ENCODE measurements at regions not wholly inside any gene's neighbourhood (a gene's known extent, or its start where the extent isn't known, plus 50 kb on each side); places are given as distances from the start of the nearest gene placed in this dataset.
"Not testable (repeated sequence)": the region's sequence is repeated elsewhere in the genome, so short reads cannot be mapped to it uniquely, and the experiment has no call there.

GRCh38 chr1:94769551-94769950 is 50.6 kb upstream of the SLC44A3 start:
- DNase-seq, result no peak

GRCh38 chr1:94768036-94768435 is 52.1 kb upstream of the SLC44A3 start:
- DNase-seq, result no peak

GRCh38 chr1:94765958-94766357 is 54.2 kb upstream of the SLC44A3 start:
- no peak for DNase-seq

DNA sequence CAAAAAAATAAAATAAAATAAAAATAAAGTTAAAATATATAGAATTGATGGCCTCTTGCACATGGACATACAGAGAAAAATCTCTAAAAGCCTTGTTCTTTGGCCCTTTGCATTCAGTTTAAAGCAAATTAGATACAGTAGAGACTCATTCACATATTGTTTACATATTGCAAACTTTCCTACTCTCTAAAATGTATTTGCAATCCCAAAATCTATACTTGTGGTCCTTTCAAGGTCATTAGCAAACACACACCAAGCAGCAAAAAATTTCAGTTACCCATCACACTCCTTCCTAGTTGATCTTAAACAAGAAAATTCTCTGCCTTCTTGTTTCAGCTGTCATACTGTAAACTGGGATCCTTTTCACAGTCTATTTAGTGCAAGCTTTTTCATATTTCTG is 61.0 kb upstream of the SLC44A3 start:
- no peak for DNase-seq

DNA sequence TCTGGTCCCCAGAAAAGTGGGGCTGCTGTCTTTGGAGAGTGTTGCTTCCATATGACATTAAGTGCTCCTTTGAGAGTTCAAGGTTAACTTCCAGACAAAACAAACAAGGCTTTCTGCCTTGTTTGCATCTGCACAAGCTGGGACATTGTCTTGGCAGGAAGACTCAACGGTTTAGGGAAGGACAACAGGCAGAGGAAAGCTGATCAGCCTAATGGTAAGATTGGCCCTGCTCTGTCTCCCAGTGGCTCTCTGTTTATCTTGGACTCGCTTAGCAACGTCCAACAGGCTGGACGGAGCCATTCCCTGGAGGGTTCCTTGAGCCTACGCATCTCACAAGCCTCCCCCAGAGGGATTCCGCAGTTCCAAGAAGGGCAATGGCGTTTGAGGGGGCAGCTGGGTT is 62.2 kb upstream of the SLC44A3 start:
- DNase-seq, result no peak

GRCh38 chr1:94755675-94756074 is 64.5 kb upstream of the SLC44A3 start:
- no peak for DNase-seq

GRCh38 chr1:94755016-94755415 is 65.1 kb upstream of the SLC44A3 start:
- not testable (repeated sequence) for DNase-seq

DNA sequence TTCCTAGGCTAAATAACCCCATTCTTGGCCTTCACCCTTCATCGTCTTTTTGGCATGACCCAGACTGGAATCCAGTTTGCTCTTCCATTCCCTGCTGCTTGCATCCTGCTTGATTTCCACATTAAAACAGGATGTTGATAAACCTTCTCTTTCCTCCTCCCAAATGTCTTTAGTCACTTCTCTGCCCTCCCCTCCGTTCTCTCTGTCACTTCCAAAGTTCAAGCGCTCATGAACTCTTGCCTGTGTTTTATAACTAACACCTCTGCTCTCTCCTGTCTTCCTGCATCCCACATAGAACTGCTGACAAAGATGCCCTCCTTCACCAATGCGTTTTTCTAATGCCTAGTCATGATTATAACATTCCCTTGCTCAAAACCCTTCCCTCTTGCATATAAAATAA is 65.6 kb upstream of the SLC44A3 start:
- no peak for DNase-seq

GRCh38 chr1:94754095-94754494 is 66.1 kb upstream of the SLC44A3 start:
- no peak for DNase-seq

DNA sequence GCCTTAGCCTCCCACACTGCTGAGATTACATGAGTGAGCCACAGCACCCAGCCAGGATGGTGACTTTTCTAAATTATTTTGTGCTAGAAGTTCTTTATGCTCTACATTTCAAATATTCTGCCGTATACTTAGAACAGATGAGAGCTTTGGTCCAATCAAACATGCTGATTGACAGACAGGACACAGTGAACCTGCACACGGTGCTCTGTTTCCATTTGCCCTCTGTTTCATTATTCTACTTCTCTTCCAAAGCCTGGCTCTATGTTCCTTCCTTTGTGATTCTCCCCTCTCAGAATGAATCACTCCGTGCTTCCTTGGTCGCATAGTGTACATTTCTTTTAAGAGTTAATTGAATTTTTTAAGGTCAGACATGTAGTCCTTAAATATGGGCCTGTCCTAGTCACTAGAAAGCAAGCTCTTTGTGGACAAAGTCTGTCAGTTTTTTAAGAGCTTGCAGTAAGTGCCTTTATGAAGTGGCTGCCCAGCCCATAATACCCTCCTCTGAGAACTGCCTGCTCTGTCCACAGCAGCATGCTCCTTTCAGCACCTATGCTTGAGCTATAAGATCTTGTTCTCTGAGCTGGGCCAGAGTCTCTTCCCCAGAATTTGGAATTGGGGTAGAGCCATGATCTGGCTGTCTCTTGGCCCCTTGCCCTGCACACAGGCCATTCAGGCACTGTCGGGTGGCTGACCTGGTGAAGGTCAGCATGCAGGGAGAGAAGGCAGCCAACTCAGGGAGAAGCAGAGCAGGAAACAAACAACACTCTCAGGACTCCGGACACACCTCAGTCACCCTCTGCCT is 66.8 kb upstream of the SLC44A3 start:
- no peak for DNase-seq

DNA sequence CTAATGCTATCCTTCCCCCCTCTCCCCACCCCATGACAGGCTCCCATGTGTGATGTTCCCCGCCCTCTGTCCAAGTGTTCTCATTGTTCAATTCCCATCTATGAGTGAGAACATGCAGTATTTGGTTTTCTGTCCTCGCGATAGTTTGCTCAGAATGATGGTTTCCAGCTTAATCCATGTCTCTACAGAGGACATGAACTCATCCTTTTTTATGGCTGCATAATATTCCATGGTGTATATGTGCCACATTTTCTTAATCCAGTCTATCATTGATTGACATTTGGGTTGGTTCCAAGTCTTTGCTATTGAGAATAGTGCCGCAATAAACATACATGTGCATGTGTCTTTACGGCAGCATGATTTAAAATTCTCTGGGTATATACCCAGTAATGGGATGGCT is 68.7 kb upstream of the SLC44A3 start:
- DNase-seq, result not testable (repeated sequence)

- no peak for DNase-seq
Observed at GRCh38 chr1:94746635-94747525, 73.3 kb upstream of the SLC44A3 start.

DNA sequence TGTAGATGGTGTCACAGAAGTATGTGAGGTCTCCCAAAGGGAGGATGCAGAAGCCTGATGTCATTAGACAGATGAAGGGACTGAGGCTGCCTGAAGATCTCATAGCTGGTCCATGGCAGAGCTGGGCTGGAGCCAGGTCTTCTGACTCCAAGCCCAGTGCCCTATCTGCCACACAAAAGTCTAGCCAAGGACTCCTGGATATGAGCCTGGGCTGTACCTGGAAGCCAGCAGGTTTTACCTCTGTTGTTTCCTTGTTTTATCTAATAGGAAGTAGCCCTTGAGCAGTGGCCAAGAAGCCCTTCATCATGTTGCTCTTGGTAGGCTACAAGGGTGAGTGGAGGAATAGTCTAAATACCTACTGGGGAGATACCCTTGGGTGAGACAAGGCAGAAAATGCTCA is 74.4 kb upstream of the SLC44A3 start:
- DNase-seq, result no peak

DNA sequence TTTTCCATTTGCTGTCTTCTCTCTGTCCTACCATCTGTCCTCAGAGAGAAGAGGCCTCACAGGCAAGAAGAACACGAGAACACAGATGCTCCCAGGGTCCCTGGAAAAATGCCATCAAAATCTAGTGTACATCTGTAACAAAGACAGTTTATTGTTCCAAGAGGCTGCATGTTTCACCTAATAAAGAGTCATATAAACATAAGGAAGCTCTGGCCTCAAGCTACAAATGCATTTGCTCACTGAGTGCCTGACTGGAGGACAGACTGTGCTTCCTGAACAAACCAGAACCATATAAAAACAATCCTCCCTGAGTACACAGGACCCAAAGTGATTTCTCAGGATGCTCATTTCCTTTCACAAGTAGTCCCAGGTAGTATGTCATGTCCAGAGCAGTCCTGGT is 76.3 kb upstream of the SLC44A3 start:
- peak; percentile 97 for DNase-seq

- no peak for DNase-seq
Observed at GRCh38 chr1:94741996-94742395, 78.2 kb upstream of the SLC44A3 start.

DNA sequence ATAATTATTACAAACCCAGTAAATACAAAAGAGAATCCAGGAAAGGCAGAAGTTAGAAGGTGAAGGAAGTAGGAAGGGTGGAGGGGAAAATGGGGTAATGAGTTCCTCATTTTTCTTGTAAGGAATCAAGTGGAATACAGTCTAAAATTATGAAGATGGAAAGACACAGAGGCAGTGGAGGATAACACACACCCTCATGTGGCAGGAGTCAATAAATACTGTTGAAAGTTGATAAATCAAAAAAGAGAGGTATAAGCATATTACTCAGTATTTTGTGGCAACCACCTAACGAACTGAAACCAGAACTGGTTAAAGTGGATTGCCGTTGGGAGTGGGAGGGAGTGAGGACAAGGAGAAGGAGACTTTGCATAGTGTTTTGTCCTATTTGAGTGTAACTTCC is 78.6 kb upstream of the SLC44A3 start:
- DNase-seq, result no peak

DNA sequence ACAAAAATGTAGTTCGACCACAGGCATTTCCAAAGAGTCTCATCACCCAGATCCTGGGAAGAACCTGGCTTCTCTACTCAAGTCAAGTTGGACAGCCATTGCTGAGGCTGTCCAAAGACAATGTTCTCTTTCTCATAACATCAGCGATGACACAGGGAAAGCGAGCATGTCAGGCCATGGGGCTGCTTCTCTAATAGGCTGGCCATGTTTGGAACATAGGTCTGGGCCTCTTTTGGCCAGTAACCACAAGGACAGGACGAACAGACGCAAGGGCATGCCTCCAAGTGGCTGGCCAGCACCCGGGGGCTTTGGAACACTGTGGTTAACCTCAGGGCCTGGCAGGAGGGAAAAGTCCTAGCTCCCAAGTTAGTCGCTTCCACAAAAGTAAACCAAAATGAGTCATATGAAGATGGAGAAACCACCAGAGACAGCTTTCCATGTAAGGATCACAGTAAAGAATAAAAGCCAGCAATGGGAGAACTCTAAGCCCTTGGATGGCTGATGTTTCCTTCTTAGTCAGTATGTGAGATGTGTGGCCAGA is 80.6 kb upstream of the SLC44A3 start:
- no peak for DNase-seq

DNA sequence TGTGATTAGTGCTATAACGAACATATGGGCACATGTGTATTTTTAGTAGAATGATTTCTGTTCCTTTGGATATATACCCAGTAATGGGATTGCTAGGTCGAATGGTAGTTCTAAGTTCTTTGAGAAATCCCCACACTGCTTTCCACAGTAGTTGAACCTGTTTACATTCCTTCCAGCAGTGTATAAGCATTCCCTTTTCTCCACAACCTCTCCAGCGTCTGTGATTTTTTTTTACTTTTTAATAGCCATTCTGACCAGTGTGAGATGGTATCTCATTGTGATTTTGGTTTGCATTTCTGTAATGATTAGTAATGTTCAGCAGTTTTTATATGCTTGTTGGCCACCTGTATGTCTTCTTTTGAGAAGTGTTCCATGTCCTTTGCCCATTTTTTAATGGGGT is 81.8 kb upstream of the SLC44A3 start:
- DNase-seq, result no peak

DNA sequence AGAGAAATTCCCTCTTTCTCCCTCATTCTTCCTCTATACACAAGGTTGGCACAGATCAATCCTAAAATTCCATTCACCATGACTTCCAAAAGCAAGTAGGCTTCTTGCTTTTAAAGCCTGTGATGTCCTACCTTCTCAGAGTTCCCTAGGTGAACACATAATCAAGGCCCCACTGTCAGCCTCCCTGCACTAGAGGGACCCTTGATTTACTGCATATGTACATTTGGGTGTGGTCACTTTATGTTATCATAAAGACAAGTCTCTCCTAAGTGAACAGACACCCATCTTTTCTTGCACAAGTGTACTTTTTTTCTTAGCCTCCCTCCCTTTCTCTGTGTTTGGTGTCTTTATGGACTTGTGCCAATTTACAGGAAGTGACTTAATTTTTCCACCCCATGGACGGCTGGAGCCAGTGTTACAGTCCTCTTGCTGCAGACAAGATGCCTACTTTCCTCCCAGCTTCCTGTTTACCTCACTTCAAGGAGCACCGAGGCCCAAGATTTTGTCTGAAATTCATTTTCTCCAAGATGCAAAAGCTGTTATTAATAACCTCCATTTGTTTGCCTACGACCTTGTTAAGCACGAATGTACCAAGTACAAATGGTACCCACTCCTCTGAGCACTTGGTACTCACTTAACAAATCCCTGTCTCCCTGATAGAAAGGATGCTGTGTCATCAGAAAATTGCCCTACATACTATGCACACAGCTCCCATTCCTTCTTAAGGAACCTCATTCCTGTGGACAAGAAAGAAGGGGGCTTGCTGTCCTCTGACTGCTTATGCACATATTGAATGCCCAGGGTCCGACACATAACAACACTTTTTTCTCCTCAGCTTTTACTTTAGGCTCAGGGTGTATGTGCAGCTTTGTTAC is 82.8 kb upstream of the SLC44A3 start:
- DNase-seq, result no peak

- DNase-seq, result no peak
Observed at GRCh38 chr1:94736549-94736948, 83.6 kb upstream of the SLC44A3 start.

- DNase-seq, result no peak
Observed at GRCh38 chr1:94736073-94736472, 84.1 kb upstream of the SLC44A3 start.

GRCh38 chr1:94734963-94735901 is 84.9 kb upstream of the SLC44A3 start:
- DNase-seq, result no peak
